ENCODE measurements at regions not wholly inside any gene's neighbourhood (a gene's known extent, or its start where the extent isn't known, plus 50 kb on each side); places are given as distances from the start of the nearest gene placed in this dataset.
A peak's percentile ranks its signal among the peaks of the same experiment; 100 is the strongest.

DNA sequence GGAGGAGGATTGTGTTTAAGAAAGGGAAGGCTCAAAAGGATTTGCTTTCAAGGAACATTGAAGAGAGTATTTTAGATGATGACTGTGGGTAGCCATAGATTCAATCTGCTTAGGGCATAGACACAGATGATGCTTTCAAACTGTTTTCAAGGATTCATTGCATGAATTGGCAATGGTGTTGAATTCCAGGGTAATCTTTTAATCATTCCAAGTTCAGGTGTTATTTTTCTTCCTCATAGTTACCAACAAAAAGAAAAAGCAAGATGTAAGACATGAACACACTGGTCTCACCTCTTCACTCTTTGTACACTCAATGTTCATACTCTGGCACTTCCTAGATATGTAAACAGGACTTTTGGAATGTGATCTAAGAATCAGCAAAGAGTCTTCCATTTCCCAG lies 167.0 kb upstream of the RHOBTB1 start:
- DNase-seq (ENCODE audit: low read depth in 2 of 2) = no peak
- TF ChIP-seq CTCF (IDR thresholded peaks at IDR 0.05; ENCODE audit: low read depth, low read length) = no peak
- no peak overlapping the region for H3K4me3 ChIP-seq (replicated peaks in 1 of 2; ENCODE audit: low read depth in 2 of 2, low read length in 2 of 2)

DNA sequence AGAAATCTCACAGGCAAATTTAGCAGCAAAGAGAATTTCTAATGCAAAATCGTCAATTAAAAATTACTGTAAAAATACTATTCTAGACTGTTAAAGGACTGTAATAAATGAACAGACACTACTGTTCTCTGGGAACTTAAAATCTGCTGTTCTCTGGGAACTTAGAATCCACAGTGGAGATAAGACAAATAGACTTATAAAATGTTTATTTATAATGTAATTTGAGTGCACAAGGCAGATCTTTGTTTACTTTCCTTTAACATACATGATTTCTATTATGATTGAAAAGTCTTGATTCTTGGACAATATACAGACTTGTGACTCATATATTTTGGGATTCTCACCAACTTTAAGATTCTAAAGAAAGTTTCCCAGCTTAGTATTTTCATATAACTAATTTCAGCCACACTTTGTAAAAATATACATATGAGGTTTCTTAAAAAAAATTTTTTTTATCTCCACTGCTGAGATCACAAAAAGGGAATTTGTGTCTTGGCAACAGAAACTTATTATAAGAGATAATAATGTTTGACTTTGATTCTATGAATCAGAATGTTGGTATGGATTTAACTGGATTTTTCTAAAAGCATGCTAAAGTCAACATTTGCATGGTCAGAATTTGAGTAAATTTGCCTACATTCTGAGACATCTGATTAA lies 166.3 kb upstream of the RHOBTB1 start:
- no peak for TF ChIP-seq CTCF (IDR thresholded peaks at IDR 0.05; ENCODE audit: low read depth, low read length)
- DNase-seq (ENCODE audit: low read depth in 2 of 2) = peak; percentile 2 to 50

DNA sequence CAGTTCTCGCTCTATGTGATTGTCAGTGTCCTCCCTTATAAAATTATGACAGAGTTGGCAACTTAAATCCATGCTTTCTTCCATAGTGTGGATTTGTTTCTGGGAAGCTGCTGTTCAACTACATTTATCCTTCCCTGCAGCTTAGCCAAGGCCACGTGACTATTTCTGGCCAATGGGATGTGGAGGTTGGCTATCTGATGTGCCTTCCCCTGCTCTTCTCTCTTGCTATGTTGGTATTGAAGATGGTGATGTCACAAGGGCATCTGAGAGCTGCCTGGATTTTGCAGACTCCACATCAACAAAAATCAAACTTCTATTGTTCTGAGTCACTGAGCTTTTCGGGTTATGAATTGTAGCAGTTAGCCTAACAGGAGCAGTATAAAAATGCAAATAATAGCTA lies 164.9 kb upstream of the RHOBTB1 start:
- TF ChIP-seq CTCF (IDR thresholded peaks at IDR 0.05; ENCODE audit: low read depth, low read length) = no peak
- DNase-seq (ENCODE audit: low read depth in 2 of 2) = no peak
- H3K4me3 ChIP-seq (replicated peaks in 1 of 2; ENCODE audit: low read depth in 2 of 2, low read length in 2 of 2) = no peak overlapping the region

More for the DNA sequence above, 166.3 kb upstream of the RHOBTB1 start:
- no peak overlapping the region for H3K4me3 ChIP-seq (replicated peaks in 1 of 2; ENCODE audit: low read depth in 2 of 2, low read length in 2 of 2)

GRCh38 chr10:61100887-61101286 lies 156.9 kb upstream of the RHOBTB1 start:
- no peak for TF ChIP-seq CTCF (IDR thresholded peaks at IDR 0.05; ENCODE audit: low read depth, low read length)
- no peak overlapping the region for H3K4me3 ChIP-seq (replicated peaks in 1 of 2; ENCODE audit: low read depth in 2 of 2, low read length in 2 of 2)
- DNase-seq (ENCODE audit: low read depth in 2 of 2) = no peak

- no peak for DNase-seq (ENCODE audit: low read depth in 2 of 2)
- TF ChIP-seq CTCF (IDR thresholded peaks at IDR 0.05; ENCODE audit: low read depth, low read length) = no peak
- no peak overlapping the region for H3K4me3 ChIP-seq (replicated peaks in 1 of 2; ENCODE audit: low read depth in 2 of 2, low read length in 2 of 2)
These were observed 155.8 kb upstream of the RHOBTB1 start for GRCh38 chr10:61099756-61100155.

GRCh38 chr10:61098966-61099365 lies 155.0 kb upstream of the RHOBTB1 start:
- DNase-seq (ENCODE audit: low read depth in 2 of 2) = no peak
- H3K4me3 ChIP-seq (replicated peaks in 1 of 2; ENCODE audit: low read depth in 2 of 2, low read length in 2 of 2) = no peak overlapping the region
- TF ChIP-seq CTCF (IDR thresholded peaks at IDR 0.05; ENCODE audit: low read depth, low read length) = no peak

DNA sequence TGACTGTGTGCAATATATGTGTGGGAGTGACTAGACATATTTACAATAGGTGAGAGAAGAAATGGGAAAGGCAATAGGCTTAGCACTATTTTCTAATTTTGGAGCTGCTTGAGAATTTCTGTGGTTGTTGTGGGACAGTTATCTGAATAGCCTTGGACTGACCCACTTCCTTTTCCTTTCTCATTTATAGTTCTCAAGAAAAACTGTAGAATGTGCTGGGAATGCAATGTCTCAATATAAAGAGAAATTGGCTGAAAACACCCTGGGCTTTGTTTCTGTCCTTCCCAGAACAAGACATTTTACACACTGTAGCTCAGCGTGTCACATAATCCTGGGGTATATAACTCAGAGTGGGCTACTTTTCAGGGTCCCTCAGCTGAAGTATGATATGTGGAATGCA lies 153.0 kb upstream of the RHOBTB1 start:
- DNase-seq (ENCODE audit: low read depth in 2 of 2) = peak; percentile 5 to 9
- no peak overlapping the region for H3K4me3 ChIP-seq (replicated peaks in 1 of 2; ENCODE audit: low read depth in 2 of 2, low read length in 2 of 2)
- no peak for TF ChIP-seq CTCF (IDR thresholded peaks at IDR 0.05; ENCODE audit: low read depth, low read length)

Data from cardiac fibroblast (primary cell).